ENCODE measurements at regions not wholly inside any gene's neighbourhood (a gene's known extent, or its start where the extent isn't known, plus 50 kb on each side); places are given as distances from the start of the nearest gene placed in this dataset.

GRCh38 chr2:215532844-215533243 is 97.0 kb upstream of the FN1 start:
- H3K36me3 ChIP-seq (ENCODE audit: control insufficient read depth, insufficient read depth, low read length), result no peaks in the 10 kb centered on the region
- H3K27ac ChIP-seq (ENCODE audit: low read length), result no peak overlapping the region
- H3K27me3 ChIP-seq (ENCODE audit: control insufficient read depth, insufficient read depth, low read length), result no peaks in the 10 kb centered on the region
- WGBS (ENCODE audit: insufficient coverage, insufficient read length), result no CpG with 5 or more reads among the region's 2 CpGs
- H3K4me1 ChIP-seq (ENCODE audit: control insufficient read depth, insufficient read depth, low read length), result no peaks in the 10 kb centered on the region
- H3K9me3 ChIP-seq (ENCODE audit: control insufficient read depth, insufficient read depth, low read length), result no peaks in the 10 kb centered on the region
- no peak for DNase-seq (ENCODE audit: low read depth, low spot score)
- H3K4me3 ChIP-seq (ENCODE audit: low read length), result no peak overlapping the region

- Histone ChIP-seq H3K9me3 (ENCODE audit: control insufficient read depth, insufficient read depth, low read length) (no peaks in the 10 kb centered on the region), H3K36me3 (ENCODE audit: control insufficient read depth, insufficient read depth, low read length) (no peaks in the 10 kb centered on the region), H3K4me1 (ENCODE audit: control insufficient read depth, insufficient read depth, low read length) (no peaks in the 10 kb centered on the region), H3K27me3 (ENCODE audit: control insufficient read depth, insufficient read depth, low read length) (no peaks in the 10 kb centered on the region), H3K27ac (ENCODE audit: low read length) (no peak overlapping the region), H3K4me3 (ENCODE audit: low read length) (no peak overlapping the region)
- no peak for DNase-seq (ENCODE audit: low read depth, low spot score)
- WGBS (ENCODE audit: insufficient coverage, insufficient read length), result no CpG with 5 or more reads among the region's 5 CpGs
Observed at GRCh38 chr2:215531284-215531683, 95.4 kb upstream of the FN1 start.

GRCh38 chr2:215530191-215530968 is 94.5 kb upstream of the FN1 start:
- H3K36me3 ChIP-seq (ENCODE audit: control insufficient read depth, insufficient read depth, low read length), result no peaks in the 10 kb centered on the region
- no peaks in the 10 kb centered on the region for H3K27me3 ChIP-seq (ENCODE audit: control insufficient read depth, insufficient read depth, low read length)
- WGBS (ENCODE audit: insufficient coverage, insufficient read length), result no CpG with 5 or more reads among the region's 4 CpGs
- no peaks in the 10 kb centered on the region for H3K9me3 ChIP-seq (ENCODE audit: control insufficient read depth, insufficient read depth, low read length)
- H3K27ac ChIP-seq (ENCODE audit: low read length), result no peak overlapping the region
- H3K4me3 ChIP-seq (ENCODE audit: low read length), result no peak overlapping the region
- no peak for DNase-seq (ENCODE audit: low read depth, low spot score)
- no peaks in the 10 kb centered on the region for H3K4me1 ChIP-seq (ENCODE audit: control insufficient read depth, insufficient read depth, low read length)

DNA sequence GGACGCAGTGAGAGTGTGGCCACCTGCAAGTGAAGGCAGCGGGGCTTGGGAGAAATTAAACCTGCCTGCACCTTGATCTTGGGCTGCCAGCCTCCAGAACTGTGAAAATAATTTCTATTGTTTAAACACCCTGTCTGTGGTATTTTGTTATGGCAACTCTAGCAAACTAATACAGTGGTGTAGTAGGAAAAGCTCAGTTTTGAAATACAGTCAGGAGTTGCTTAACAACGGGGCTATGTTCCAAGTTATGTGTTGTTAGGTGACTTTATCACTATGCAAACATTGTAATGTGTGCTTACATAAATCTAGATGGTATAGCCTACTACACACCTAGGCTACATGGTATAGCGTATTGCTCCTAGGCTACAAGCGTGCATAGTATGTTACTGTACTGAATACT is 93.4 kb upstream of the FN1 start:
- H3K27me3 ChIP-seq (ENCODE audit: control insufficient read depth, insufficient read depth, low read length), result no peaks in the 10 kb centered on the region
- H3K4me3 ChIP-seq (ENCODE audit: low read length), result no peak overlapping the region
- no peaks in the 10 kb centered on the region for H3K4me1 ChIP-seq (ENCODE audit: control insufficient read depth, insufficient read depth, low read length)
- H3K27ac ChIP-seq (ENCODE audit: low read length), result no peak overlapping the region
- no peaks in the 10 kb centered on the region for H3K9me3 ChIP-seq (ENCODE audit: control insufficient read depth, insufficient read depth, low read length)
- no CpG with 5 or more reads among the region's 5 CpGs for WGBS (ENCODE audit: insufficient coverage, insufficient read length)
- H3K36me3 ChIP-seq (ENCODE audit: control insufficient read depth, insufficient read depth, low read length), result no peaks in the 10 kb centered on the region
- DNase-seq (ENCODE audit: low read depth, low spot score), result no peak

GRCh38 chr2:215528555-215528954 is 92.7 kb upstream of the FN1 start:
- WGBS (ENCODE audit: insufficient coverage, insufficient read length), result no CpG with 5 or more reads among the region's 2 CpGs
- no peaks in the 10 kb centered on the region for H3K4me1 ChIP-seq (ENCODE audit: control insufficient read depth, insufficient read depth, low read length)
- no peak for DNase-seq (ENCODE audit: low read depth, low spot score)
- no peaks in the 10 kb centered on the region for H3K27me3 ChIP-seq (ENCODE audit: control insufficient read depth, insufficient read depth, low read length)
- H3K4me3 ChIP-seq (ENCODE audit: low read length), result no peak overlapping the region
- no peaks in the 10 kb centered on the region for H3K9me3 ChIP-seq (ENCODE audit: control insufficient read depth, insufficient read depth, low read length)
- H3K27ac ChIP-seq (ENCODE audit: low read length), result no peak overlapping the region
- H3K36me3 ChIP-seq (ENCODE audit: control insufficient read depth, insufficient read depth, low read length), result no peaks in the 10 kb centered on the region

- Histone ChIP-seq H3K36me3 (ENCODE audit: control insufficient read depth, insufficient read depth, low read length) (no peaks in the 10 kb centered on the region), H3K4me1 (ENCODE audit: control insufficient read depth, insufficient read depth, low read length) (no peaks in the 10 kb centered on the region), H3K9me3 (ENCODE audit: control insufficient read depth, insufficient read depth, low read length) (no peaks in the 10 kb centered on the region), H3K27ac (ENCODE audit: low read length) (no peak overlapping the region), H3K27me3 (ENCODE audit: control insufficient read depth, insufficient read depth, low read length) (no peaks in the 10 kb centered on the region), H3K4me3 (ENCODE audit: low read length) (no peak overlapping the region)
- no CpG with 5 or more reads among the region's 1 CpG for WGBS (ENCODE audit: insufficient coverage, insufficient read length)
- DNase-seq (ENCODE audit: low read depth, low spot score), result no peak
Observed at GRCh38 chr2:215527736-215528135, 91.9 kb upstream of the FN1 start.

DNA sequence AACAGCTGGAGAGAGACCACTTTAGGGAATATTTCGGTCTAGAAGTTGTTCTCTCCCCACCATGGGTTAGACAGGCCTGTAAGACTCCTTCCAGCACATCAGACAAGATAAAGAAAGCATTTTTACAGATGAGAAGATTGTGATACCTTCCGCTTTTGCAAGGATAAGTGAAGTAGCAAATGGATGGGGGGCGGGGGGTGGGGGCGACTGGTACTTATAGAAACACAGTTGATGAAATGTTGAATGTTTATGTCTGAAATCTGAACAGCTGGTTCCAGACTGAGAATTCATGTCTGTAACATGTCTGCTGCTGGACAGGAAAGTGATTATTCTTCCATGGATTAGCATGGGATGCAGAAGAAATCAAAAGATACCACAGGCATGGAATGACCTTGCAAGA is 90.5 kb upstream of the FN1 start:
- no peaks in the 10 kb centered on the region for H3K4me1 ChIP-seq (ENCODE audit: control insufficient read depth, insufficient read depth, low read length)
- no peak overlapping the region for H3K4me3 ChIP-seq (ENCODE audit: low read length)
- H3K27ac ChIP-seq (ENCODE audit: low read length), result no peak overlapping the region
- DNase-seq (ENCODE audit: low read depth, low spot score), result no peak
- no peaks in the 10 kb centered on the region for H3K36me3 ChIP-seq (ENCODE audit: control insufficient read depth, insufficient read depth, low read length)
- no peaks in the 10 kb centered on the region for H3K9me3 ChIP-seq (ENCODE audit: control insufficient read depth, insufficient read depth, low read length)
- no peaks in the 10 kb centered on the region for H3K27me3 ChIP-seq (ENCODE audit: control insufficient read depth, insufficient read depth, low read length)
- WGBS (ENCODE audit: insufficient coverage, insufficient read length), result no CpG with 5 or more reads among the region's 4 CpGs

- Histone ChIP-seq H3K27me3 (ENCODE audit: control insufficient read depth, insufficient read depth, low read length) (no peaks in the 10 kb centered on the region), H3K27ac (ENCODE audit: low read length) (no peak overlapping the region), H3K9me3 (ENCODE audit: control insufficient read depth, insufficient read depth, low read length) (no peaks in the 10 kb centered on the region), H3K36me3 (ENCODE audit: control insufficient read depth, insufficient read depth, low read length) (no peaks in the 10 kb centered on the region), H3K4me1 (ENCODE audit: control insufficient read depth, insufficient read depth, low read length) (no peaks in the 10 kb centered on the region), H3K4me3 (ENCODE audit: low read length) (no peak overlapping the region)
- no peak for DNase-seq (ENCODE audit: low read depth, low spot score)
- no CpG with 5 or more reads among the region's 1 CpG for WGBS (ENCODE audit: insufficient coverage, insufficient read length)
Observed at GRCh38 chr2:215522237-215522636, 86.4 kb upstream of the FN1 start.

- H3K27me3 ChIP-seq (ENCODE audit: control insufficient read depth, insufficient read depth, low read length), result no peaks in the 10 kb centered on the region
- no peaks in the 10 kb centered on the region for H3K36me3 ChIP-seq (ENCODE audit: control insufficient read depth, insufficient read depth, low read length)
- no peaks in the 10 kb centered on the region for H3K9me3 ChIP-seq (ENCODE audit: control insufficient read depth, insufficient read depth, low read length)
- no peak overlapping the region for H3K4me3 ChIP-seq (ENCODE audit: low read length)
- WGBS (ENCODE audit: insufficient coverage, insufficient read length), result no CpG with 5 or more reads among the region's 3 CpGs
- no peak for DNase-seq (ENCODE audit: low read depth, low spot score)
- H3K27ac ChIP-seq (ENCODE audit: low read length), result no peak overlapping the region
- H3K4me1 ChIP-seq (ENCODE audit: control insufficient read depth, insufficient read depth, low read length), result no peaks in the 10 kb centered on the region
Observed at GRCh38 chr2:215521031-215521430, 85.2 kb upstream of the FN1 start.

GRCh38 chr2:215517391-215517790 is 81.5 kb upstream of the FN1 start:
- WGBS (ENCODE audit: insufficient coverage, insufficient read length), result no CpG with 5 or more reads among the region's 2 CpGs
- DNase-seq (ENCODE audit: low read depth, low spot score), result no peak

DNA sequence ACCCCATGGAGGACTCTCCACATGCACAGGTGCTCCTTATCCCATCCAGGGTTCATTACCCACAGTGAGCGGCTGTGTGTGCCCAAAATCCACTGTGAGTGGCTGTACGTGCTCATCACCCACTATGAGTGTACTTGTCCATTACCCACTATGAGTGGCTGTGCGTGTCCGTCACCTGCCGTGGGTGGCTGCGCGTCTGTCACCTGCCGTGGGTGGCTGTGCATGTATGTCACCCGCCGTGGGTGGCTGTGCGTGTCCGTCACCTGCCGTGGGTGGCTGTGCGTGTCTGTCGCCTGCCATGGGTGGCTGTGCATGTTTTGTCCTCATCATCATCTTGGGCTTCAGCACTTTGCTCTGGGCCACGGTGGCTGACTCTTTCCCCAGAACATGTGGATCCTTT is 78.6 kb upstream of the FN1 start:
- WGBS (ENCODE audit: insufficient coverage, insufficient read length), result no CpG with 5 or more reads among the region's 16 CpGs
- Histone ChIP-seq H3K4me3 (ENCODE audit: low read length) (no peak overlapping the region), H3K27me3 (ENCODE audit: control insufficient read depth, insufficient read depth, low read length) (no peaks in the 10 kb centered on the region; the same call in 1 of the 2 replicates), H3K27ac (ENCODE audit: low read length) (no peak overlapping the region), H3K9me3 (ENCODE audit: control insufficient read depth, insufficient read depth, low read length) (no peaks in the 10 kb centered on the region), H3K4me1 (ENCODE audit: control insufficient read depth, insufficient read depth, low read length) (no peaks in the 10 kb centered on the region), H3K36me3 (ENCODE audit: control insufficient read depth, insufficient read depth, low read length) (no peaks in the 10 kb centered on the region)
- no peak for DNase-seq (ENCODE audit: low read depth, low spot score)

More at GRCh38 chr2:215517391-215517790, 81.5 kb upstream of the FN1 start:
- Histone ChIP-seq H3K27ac (ENCODE audit: low read length) (no peak overlapping the region), H3K4me1 (ENCODE audit: control insufficient read depth, insufficient read depth, low read length) (no peaks in the 10 kb centered on the region), H3K4me3 (ENCODE audit: low read length) (no peak overlapping the region), H3K9me3 (ENCODE audit: control insufficient read depth, insufficient read depth, low read length) (no peaks in the 10 kb centered on the region), H3K27me3 (ENCODE audit: control insufficient read depth, insufficient read depth, low read length) (no peaks in the 10 kb centered on the region; the same call in 1 of the 2 replicates), H3K36me3 (ENCODE audit: control insufficient read depth, insufficient read depth, low read length) (no peaks in the 10 kb centered on the region)

All from iPS DF 6.9 (cell line).